ENCODE measurements at regions not wholly inside any gene's neighbourhood (a gene's known extent, or its start where the extent isn't known, plus 50 kb on each side); places are given as distances from the start of the nearest gene placed in this dataset.

DNA sequence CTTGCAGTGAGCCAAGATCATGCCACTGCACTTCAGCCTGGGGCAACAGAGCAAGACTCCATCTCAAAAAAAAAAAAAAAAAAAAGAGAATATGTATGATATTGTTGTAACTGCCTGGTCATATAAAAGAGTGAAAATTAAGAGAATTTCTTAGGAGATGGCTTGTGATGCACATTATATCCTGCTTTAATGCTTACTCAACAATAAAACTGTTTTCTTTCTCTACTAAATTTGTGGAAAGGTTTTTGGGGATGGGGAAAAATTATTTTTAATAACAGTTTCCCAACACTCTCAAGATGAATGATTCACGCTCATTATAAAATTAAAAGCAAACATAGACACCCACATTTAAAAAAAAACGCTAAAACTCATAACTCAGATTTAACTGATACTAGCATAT, 1163.0 kb downstream of the SI start:
- H3K4me3 Mint-ChIP-seq = no peak overlapping the region
- no peaks in the 10 kb centered on the region for H3K4me1 Mint-ChIP-seq (ENCODE audit: low read depth in 2 of 2)
- no peak overlapping the region for H3K27ac Mint-ChIP-seq
- DNase-seq (ENCODE audit: low spot score) (no peak), ATAC-seq (no peak)
- no peaks in the 10 kb centered on the region for H3K36me3 Mint-ChIP-seq
- no peaks in the 10 kb centered on the region for H3K27me3 Mint-ChIP-seq
- peaks cover 3% of the 10 kb centered on the region for H3K9me3 Mint-ChIP-seq

- H3K27me3 Mint-ChIP-seq = no peaks in the 10 kb centered on the region
- no peaks in the 10 kb centered on the region for H3K36me3 Mint-ChIP-seq
- H3K4me1 Mint-ChIP-seq (ENCODE audit: low read depth in 2 of 2) = no peaks in the 10 kb centered on the region
- H3K9me3 Mint-ChIP-seq = peaks cover 3% of the 10 kb centered on the region
- H3K4me3 Mint-ChIP-seq = no peak overlapping the region
- no peak for ATAC-seq
- no peak overlapping the region for H3K27ac Mint-ChIP-seq
- no peak for DNase-seq (ENCODE audit: low spot score)
These were observed 1163.7 kb downstream of the SI start for GRCh38 chr3:163914567-163914966.

GRCh38 chr3:163891771-163892170, 1186.5 kb downstream of the SI start:
- Mint-ChIP-seq H3K4me3 (no peak overlapping the region), H3K4me1 (ENCODE audit: low read depth in 2 of 2) (no peaks in the 10 kb centered on the region), H3K27me3 (no peaks in the 10 kb centered on the region), H3K36me3 (no peaks in the 10 kb centered on the region), H3K27ac (no peak overlapping the region), H3K9me3 (peaks cover 12% of the 10 kb centered on the region)
- no peak for DNase-seq (ENCODE audit: low spot score)
- ATAC-seq = no peak

GRCh38 chr3:163890661-163891060, 1187.6 kb downstream of the SI start:
- Mint-ChIP-seq H3K9me3 (peaks cover 7% of the 10 kb centered on the region), H3K27me3 (no peaks in the 10 kb centered on the region), H3K27ac (no peak overlapping the region), H3K4me3 (no peak overlapping the region), H3K36me3 (no peaks in the 10 kb centered on the region), H3K4me1 (ENCODE audit: low read depth in 2 of 2) (no peaks in the 10 kb centered on the region)
- DNase-seq (ENCODE audit: low spot score) (no peak), ATAC-seq (no peak)

- DNase-seq (ENCODE audit: low spot score) (no peak), ATAC-seq (no peak)
- Mint-ChIP-seq H3K9me3 (peaks cover 14% of the 10 kb centered on the region), H3K4me1 (ENCODE audit: low read depth in 2 of 2) (no peaks in the 10 kb centered on the region), H3K27me3 (no peaks in the 10 kb centered on the region), H3K36me3 (peaks cover 10% of the 10 kb centered on the region), H3K4me3 (no peak overlapping the region), H3K27ac (no peak overlapping the region)
These were observed 1199.1 kb downstream of the SI start for GRCh38 chr3:163879172-163879571.

DNA sequence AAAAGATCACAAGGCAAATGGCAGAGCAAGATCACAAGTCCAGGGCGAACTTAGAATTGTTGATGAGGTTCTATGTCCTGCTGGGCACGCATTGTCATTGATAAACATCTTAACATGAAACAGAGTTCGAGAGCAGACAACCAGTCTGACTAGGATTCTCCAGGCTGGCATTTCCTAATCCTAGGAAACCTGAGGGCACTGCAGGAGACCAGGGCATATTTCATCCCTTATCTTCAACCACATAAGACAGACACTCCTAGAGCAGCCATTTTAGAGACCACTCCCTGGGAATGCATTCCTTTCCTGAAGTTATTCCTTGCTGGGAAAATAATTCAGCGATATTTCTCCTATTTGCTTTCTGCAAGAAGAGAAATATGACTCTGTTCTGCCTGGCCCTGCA, 1199.9 kb downstream of the SI start:
- Mint-ChIP-seq H3K4me1 (ENCODE audit: low read depth in 2 of 2) (no peaks in the 10 kb centered on the region), H3K9me3 (peaks cover 14% of the 10 kb centered on the region), H3K36me3 (peaks cover 10% of the 10 kb centered on the region), H3K27me3 (no peaks in the 10 kb centered on the region), H3K27ac (no peak overlapping the region), H3K4me3 (no peak overlapping the region)
- DNase-seq (ENCODE audit: low spot score) (no peak), ATAC-seq (no peak)

- DNase-seq (ENCODE audit: low spot score) (no peak), ATAC-seq (no peak)
- Mint-ChIP-seq H3K9me3 (peaks cover 14% of the 10 kb centered on the region), H3K4me1 (ENCODE audit: low read depth in 2 of 2) (no peaks in the 10 kb centered on the region), H3K36me3 (peaks cover 10% of the 10 kb centered on the region), H3K27me3 (no peaks in the 10 kb centered on the region), H3K27ac (no peak overlapping the region), H3K4me3 (no peak overlapping the region)
These were observed 1200.5 kb downstream of the SI start for GRCh38 chr3:163877805-163878204.

DNA sequence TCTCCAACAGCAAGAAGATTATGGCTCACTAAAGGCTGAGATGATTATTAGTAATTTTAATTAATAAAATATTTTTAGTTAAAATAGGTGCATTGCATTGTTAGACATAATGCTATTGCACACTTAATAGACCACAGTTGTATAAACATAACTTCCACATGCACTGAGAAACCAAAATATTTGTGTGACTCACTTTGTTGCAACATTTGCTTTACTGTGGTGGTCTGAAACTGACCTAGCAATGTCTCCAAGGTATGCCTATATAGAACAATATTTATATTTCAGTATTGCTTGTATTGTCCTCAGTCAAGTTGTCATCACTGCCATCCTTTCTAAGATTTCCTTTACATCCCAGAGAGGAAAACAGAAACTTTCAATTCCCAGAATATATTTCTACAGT, 1215.2 kb downstream of the SI start:
- DNase-seq (ENCODE audit: low spot score) = no peak
- peaks cover 3% of the 10 kb centered on the region for H3K9me3 Mint-ChIP-seq

GRCh38 chr3:163852233-163852632, 1226.1 kb downstream of the SI start:
- ATAC-seq = no peak
- no peaks in the 10 kb centered on the region for H3K27me3 Mint-ChIP-seq
- no peak for DNase-seq (ENCODE audit: low spot score)
- no peak overlapping the region for H3K27ac Mint-ChIP-seq
- no peak overlapping the region for H3K4me3 Mint-ChIP-seq
- peaks cover 10% of the 10 kb centered on the region for H3K9me3 Mint-ChIP-seq
- no peaks in the 10 kb centered on the region for H3K36me3 Mint-ChIP-seq
- no peaks in the 10 kb centered on the region for H3K4me1 Mint-ChIP-seq (ENCODE audit: low read depth in 2 of 2)

More for the DNA sequence above, 1215.2 kb downstream of the SI start:
- Mint-ChIP-seq H3K4me3 (no peak overlapping the region), H3K27me3 (no peaks in the 10 kb centered on the region), H3K27ac (no peak overlapping the region), H3K4me1 (ENCODE audit: low read depth in 2 of 2) (no peaks in the 10 kb centered on the region), H3K36me3 (no peaks in the 10 kb centered on the region)
- no peak for ATAC-seq

DNA sequence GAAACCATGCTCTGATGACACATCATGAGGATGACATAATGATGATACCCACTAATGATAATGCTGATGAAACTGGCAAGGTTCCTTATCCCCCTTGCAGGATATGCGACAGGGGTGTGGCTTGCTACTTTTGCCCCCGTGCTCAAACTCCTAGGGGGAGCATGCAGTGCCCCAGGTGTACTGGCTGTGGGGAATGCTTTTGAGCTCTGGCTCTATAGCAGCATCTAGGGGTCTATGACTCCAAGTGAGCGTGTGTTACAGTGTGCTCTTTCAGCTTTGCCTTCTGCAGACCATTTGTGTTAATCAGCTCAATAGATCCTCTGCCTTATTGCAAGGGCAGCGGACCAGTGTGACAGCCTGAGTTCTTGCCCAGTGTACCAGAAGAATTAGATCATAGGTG, 1239.5 kb downstream of the SI start:
- H3K9me3 Mint-ChIP-seq = peaks cover 22% of the 10 kb centered on the region
- no peak overlapping the region for H3K4me3 Mint-ChIP-seq
- no peaks in the 10 kb centered on the region for H3K4me1 Mint-ChIP-seq (ENCODE audit: low read depth in 2 of 2)
- no peak overlapping the region for H3K27ac Mint-ChIP-seq
- ATAC-seq (no peak), DNase-seq (ENCODE audit: low spot score) (no peak)
- H3K27me3 Mint-ChIP-seq = no peaks in the 10 kb centered on the region
- H3K36me3 Mint-ChIP-seq = peaks cover 11% of the 10 kb centered on the region

DNA sequence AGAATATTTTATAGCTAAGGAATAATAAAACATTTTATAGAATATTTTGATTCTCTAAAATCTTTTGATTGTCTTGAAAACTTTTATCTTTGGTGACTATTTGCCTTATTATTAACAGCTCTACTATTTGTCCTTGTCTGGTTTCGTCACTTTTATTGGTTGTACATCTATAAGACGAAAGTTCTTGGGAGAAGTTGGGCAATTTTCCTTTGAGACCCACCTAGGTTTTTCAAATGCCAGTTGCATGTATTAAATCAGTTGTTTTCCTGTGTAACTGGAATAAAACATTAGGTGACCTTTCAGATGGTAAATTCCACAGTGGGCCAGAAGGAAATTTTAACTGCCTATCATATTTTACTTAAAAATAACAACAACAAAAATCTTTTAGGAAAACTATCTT, 1245.7 kb downstream of the SI start:
- ATAC-seq (no peak), DNase-seq (ENCODE audit: low spot score) (no peak)
- Mint-ChIP-seq H3K4me1 (ENCODE audit: low read depth in 2 of 2) (no peaks in the 10 kb centered on the region), H3K27ac (no peak overlapping the region), H3K9me3 (peaks cover 18% of the 10 kb centered on the region), H3K4me3 (no peak overlapping the region), H3K27me3 (no peaks in the 10 kb centered on the region), H3K36me3 (no peaks in the 10 kb centered on the region)

DNA sequence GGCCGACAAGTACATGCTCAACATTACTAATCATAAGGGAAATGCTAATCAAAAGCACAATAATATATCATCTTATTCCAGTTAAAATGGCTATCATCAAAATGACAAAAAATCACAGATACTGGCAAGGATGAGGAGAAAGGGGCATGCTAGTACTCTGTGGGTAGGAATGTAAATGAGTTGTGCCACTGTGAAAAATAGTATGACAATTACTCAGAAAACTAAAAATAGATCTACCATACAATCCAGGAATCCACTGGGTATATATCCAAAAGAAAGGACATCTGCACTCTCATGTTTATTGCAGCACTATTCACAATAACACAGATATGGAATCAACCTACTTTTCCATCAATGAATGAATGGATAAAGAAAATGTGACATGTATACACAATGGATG, 1256.5 kb downstream of the SI start:
- Mint-ChIP-seq H3K36me3 (no peaks in the 10 kb centered on the region), H3K27me3 (no peaks in the 10 kb centered on the region), H3K27ac (no peak overlapping the region), H3K4me1 (ENCODE audit: low read depth in 2 of 2) (no peaks in the 10 kb centered on the region), H3K9me3 (peaks cover 8% of the 10 kb centered on the region), H3K4me3 (no peak overlapping the region)
- ATAC-seq (no peak), DNase-seq (ENCODE audit: low spot score) (no peak)

DNA sequence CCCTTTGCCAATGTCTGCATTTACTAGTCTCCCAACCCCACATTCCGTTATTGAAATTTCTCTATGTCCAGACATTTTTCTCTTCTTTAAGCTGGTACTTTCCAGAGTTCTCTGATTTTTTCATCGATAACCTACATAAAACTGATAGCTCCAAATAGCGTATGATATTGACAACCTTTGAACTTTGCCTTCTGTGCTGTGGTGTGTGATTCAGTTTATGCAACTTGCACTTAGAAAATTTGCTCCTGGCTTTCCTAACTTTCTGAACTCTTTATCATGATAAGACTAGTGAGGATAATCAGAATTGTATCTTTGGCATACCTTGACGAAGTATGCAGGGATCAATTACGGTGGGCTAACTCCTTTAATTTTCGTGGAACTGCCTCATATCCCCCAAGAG, 1261.3 kb downstream of the SI start:
- peaks cover 8% of the 10 kb centered on the region for H3K36me3 Mint-ChIP-seq
- no peak for ATAC-seq
- H3K9me3 Mint-ChIP-seq = peaks cover 6% of the 10 kb centered on the region
- no peaks in the 10 kb centered on the region for H3K27me3 Mint-ChIP-seq
- H3K4me1 Mint-ChIP-seq (ENCODE audit: low read depth in 2 of 2) = no peaks in the 10 kb centered on the region
- DNase-seq (ENCODE audit: low spot score) = no peak
- no peak overlapping the region for H3K27ac Mint-ChIP-seq
- no peak overlapping the region for H3K4me3 Mint-ChIP-seq

DNA sequence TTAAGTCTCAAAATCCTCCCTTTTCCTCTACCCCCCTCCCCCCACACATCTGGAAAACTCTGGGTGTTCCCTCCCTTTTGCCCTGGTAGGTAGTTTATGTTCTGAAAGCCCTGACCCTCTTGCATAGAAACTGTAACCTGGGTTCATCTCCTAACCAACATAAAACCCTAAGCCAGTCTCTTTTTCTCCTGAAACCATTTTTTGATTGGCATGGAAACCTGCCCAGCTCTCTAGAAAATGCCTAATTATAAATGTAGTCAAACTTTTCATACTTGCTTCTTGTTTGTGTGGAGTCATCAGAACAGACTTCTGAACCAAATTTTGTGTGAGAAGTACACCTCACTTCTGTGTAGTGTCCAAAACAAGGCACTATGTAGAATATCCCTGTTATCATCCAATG, 1264.4 kb downstream of the SI start:
- H3K36me3 Mint-ChIP-seq = peaks cover 8% of the 10 kb centered on the region
- no peak overlapping the region for H3K4me3 Mint-ChIP-seq
- no peak for ATAC-seq
- H3K27ac Mint-ChIP-seq = no peak overlapping the region
- H3K9me3 Mint-ChIP-seq = peaks cover 9% of the 10 kb centered on the region
- no peaks in the 10 kb centered on the region for H3K27me3 Mint-ChIP-seq
- H3K4me1 Mint-ChIP-seq (ENCODE audit: low read depth in 2 of 2) = no peaks in the 10 kb centered on the region
- no peak for DNase-seq (ENCODE audit: low spot score)

DNA sequence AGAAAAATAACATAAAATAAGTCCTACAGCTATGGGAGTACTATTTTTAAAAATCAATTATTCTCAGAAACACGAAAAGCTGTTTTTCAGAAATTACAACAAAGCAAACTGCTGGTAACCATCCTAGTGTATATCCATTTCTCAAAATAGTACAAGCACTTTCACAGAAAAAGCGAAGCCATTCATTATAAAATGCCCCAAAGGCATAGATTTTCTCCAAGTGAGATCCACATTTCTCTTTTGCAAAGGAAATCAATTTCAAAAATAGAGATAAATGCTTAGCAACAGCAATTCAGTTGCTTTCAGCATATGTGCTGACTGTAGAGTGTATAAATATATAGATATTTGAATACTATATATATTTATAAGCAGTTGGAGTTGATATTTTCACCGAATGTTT, 1266.3 kb downstream of the SI start:
- H3K27me3 Mint-ChIP-seq = no peaks in the 10 kb centered on the region
- ATAC-seq = no peak
- no peak overlapping the region for H3K27ac Mint-ChIP-seq
- H3K4me3 Mint-ChIP-seq = no peak overlapping the region
- peaks cover 8% of the 10 kb centered on the region for H3K36me3 Mint-ChIP-seq
- no peaks in the 10 kb centered on the region for H3K4me1 Mint-ChIP-seq (ENCODE audit: low read depth in 2 of 2)
- H3K9me3 Mint-ChIP-seq = peaks cover 8% of the 10 kb centered on the region
- no peak for DNase-seq (ENCODE audit: low spot score)

All from natural killer cell treated with Interleukin-12 subunit alpha and Interleukin-12 subunit beta and Interleukin-15 and Interleukin-18, amount 100 ng/mL, for 72 hours (primary cell).